Fibroblast of mammary gland (primary cell): ENCODE measurements at regions not wholly inside any gene's neighbourhood (a gene's known extent, or its start where the extent isn't known, plus 50 kb on each side); places are given as distances from the start of the nearest gene placed in this dataset.
"Not testable (repeated sequence)": the region's sequence is repeated elsewhere in the genome, so short reads cannot be mapped to it uniquely, and the experiment has no call there.

Source experiments
- DNase-seq: peaks from one replicate; pipeline ENCODE4 v3.0.0-alpha.2; 2010; ENCODE audit warnings: low read depth
- H3K4me3 ChIP-seq: 2 replicates; pipeline ENCODE4 v1.5.1; 2011; ENCODE audit warnings: low read depth, mild to moderate bottlenecking, low read length, moderate library complexity; ENCODE audit not compliant: control insufficient read depth
- TF ChIP-seq, protein P1 (sequence below): conservative IDR thresholded peaks from 2 replicates; pipeline ENCODE4 v1.5.1; 2011; ENCODE audit warnings: low read depth, low read length, inconsistent platforms; ENCODE audit not compliant: control insufficient read depth, insufficient read depth

DNA sequence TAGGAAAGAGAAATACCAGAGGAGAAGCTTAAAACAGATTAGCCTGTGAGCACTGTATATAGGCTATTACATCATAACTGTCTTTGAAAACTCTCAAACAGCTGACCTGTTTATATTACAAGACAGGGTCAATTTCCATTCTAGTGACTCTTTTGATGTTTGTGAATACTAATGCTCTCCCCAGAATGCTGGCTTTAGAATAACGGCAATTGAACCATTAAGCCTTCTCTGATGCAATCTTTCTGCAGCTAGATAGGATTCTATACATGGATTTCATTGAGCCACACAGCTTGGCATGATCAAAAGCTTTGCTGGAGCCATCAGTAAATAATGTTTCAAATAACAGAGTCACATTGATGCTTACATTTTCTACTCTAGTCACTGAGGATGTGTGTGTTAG is 122.7 kb upstream of the FAT3 start:
- no peak for DNase-seq
- TF ChIP-seq, protein P1, sequence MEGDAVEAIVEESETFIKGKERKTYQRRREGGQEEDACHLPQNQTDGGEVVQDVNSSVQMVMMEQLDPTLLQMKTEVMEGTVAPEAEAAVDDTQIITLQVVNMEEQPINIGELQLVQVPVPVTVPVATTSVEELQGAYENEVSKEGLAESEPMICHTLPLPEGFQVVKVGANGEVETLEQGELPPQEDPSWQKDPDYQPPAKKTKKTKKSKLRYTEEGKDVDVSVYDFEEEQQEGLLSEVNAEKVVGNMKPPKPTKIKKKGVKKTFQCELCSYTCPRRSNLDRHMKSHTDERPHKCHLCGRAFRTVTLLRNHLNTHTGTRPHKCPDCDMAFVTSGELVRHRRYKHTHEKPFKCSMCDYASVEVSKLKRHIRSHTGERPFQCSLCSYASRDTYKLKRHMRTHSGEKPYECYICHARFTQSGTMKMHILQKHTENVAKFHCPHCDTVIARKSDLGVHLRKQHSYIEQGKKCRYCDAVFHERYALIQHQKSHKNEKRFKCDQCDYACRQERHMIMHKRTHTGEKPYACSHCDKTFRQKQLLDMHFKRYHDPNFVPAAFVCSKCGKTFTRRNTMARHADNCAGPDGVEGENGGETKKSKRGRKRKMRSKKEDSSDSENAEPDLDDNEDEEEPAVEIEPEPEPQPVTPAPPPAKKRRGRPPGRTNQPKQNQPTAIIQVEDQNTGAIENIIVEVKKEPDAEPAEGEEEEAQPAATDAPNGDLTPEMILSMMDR, result no peak
- no peak overlapping the region for H3K4me3 ChIP-seq

DNA sequence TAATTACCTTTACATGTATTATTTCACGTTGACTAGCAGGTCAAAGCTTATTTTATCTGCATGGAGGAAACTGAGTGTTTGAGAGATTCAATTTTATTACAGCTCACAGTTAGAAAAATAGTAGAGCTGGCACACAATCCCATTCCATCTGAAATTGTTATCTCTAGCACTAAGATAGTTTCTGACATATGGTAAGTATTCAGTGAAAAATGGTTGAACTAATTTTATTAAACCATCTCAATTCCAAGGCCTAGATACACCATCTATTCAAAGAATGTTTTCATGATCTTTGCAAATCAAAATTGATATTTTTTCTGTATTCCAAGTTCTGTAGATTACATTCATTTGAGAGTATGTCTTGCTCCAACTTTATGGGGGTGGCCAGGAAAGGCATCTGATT is 125.4 kb upstream of the FAT3 start:
- no peak overlapping the region for H3K4me3 ChIP-seq
- DNase-seq, result no peak
- TF ChIP-seq, protein P1, result no peak

DNA sequence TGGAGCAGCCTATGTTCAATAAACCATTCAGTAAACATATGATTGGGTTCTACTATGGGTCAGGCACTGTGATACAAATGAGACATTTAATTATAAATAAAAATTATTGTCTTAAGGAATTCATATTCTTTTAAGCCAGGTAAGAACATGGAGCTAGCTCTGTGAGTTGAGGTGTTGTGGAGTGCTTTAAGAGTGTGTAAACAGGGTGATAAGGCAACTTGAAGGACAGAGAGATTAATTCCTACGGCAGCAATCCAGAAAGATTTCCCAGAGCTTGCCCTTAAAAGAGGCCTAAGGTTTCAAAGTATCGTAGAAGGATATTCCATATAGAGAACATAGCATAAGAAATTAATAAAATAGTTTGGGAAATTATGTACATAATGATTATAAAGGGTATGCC is 126.4 kb upstream of the FAT3 start:
- TF ChIP-seq, protein P1, result no peak
- H3K4me3 ChIP-seq, result no peak overlapping the region
- no peak for DNase-seq

DNA sequence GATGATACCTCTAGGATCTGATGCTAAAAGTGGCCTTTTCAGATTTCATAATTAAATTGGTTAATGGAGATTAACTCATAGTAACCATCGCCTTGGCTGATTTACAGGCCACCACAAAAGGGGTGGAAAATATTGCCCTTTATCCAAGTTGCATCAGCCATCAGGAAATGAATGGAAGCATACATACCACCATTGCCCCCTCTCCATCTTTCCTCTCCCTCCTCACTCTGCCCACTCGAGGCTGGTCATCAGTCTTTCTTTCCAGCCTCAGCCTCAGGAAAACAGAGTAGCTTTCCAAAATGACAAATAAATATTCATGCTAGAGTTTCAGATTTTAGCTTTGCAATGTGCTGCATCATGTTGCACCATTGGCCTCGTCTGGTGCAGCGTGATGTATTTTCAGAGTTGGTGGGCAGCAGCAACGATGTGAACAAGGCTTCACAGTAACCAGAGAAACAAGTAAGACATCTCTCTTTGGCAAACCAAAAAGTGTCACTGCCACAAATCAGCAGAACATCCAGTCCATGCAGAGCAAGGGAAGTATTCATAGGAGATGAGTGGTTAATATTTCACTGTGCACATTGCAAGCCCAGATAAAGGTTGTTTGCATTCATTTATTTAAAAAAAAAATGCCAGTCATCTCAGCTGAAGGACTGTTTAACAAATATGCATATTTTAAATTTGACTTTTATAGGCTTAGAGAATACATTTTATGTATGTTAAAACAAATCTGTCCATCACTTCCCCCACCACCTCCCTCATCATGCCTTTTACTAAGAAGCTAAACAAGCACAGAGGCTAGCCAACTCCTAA is 136.7 kb upstream of the FAT3 start:
- no peak for DNase-seq

DNA sequence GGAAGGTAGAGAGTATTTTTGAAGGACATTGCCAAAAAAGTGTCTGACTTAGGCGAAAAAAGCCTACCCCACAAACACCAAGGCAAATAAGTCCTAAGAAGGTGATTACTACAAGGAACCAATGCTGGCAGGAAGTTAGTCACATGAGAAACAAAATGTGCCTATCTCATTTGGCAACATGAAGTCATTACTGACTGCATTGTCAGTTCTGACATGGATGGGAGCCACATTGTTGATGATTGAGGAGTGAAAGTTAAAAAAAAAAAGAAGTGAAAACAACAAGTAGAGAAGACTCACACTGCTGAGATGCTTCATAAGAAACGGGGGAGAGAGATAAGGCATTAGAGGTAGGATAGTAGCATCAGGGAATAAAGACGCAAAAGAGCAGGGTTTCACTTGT is 141.5 kb upstream of the FAT3 start:
- no peak overlapping the region for H3K4me3 ChIP-seq
- TF ChIP-seq, protein P1, result no peak
- DNase-seq, result no peak

More for the DNA sequence above, 136.7 kb upstream of the FAT3 start:
- H3K4me3 ChIP-seq, result no peak overlapping the region
- TF ChIP-seq, protein P1, result no peak

DNA sequence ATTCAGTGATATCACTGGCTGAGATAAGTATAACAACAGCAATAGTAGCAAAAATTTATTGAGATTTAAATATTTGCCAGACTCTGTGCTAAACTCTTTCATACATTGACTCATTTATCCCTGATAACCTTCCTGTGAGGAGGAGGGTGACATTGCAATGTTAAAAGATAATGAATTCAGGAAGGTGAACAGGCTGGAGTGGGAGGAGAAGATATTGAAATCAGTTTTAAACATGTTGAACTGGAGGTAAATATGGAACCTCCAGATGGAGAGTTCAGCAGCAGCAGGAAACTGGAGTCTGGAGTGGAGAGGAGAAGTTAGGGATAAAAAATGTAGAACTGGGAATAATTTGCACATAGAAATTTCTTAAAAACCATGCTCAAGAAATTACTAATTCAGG is 142.0 kb upstream of the FAT3 start:
- no peak for DNase-seq
- no peak overlapping the region for H3K4me3 ChIP-seq
- TF ChIP-seq, protein P1, result no peak

DNA sequence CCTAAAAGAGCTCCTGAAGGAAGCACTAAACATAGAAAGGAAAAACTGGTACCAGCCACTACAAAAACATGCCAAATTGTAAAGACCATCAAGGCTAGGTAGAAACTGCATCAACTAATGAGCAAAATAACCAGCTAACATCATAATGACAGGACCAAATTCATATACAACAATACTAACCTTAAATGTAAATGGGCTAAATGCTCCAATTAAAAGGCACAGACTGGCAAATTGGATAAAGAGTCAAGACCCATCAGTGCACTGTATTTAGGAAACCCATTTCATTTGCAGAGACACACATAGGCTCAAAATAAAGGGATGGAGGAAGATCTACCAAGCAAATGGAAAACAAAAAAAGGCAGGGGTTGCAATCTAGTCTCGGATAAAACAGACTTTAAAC is 150.1 kb upstream of the FAT3 start:
- not testable (repeated sequence) for DNase-seq, H3K4me3 ChIP-seq
